GM23338 (cell line): ENCODE measurements at regions not wholly inside any gene's neighbourhood (a gene's known extent, or its start where the extent isn't known, plus 50 kb on each side); places are given as distances from the start of the nearest gene placed in this dataset.

ENCODE experiments used
- ATAC-seq: fragments of 200-7000 bp; cut with Tn5 transposase; 3 replicates; pipeline ENCODE4 v1.9.1; 2020
- DNase-seq: peaks from one replicate; pipeline ENCODE4 v3.0.0-alpha.2; 2015; ENCODE audit warnings: low spot score
- H2AFZ ChIP-seq: fragments of 200-600 bp; sonication (generic); 2 replicates; pipeline ENCODE4 v1.8.0; 2016; ENCODE audit warnings: antibody characterized with exemption, mild to moderate bottlenecking, moderate library complexity
- H3F3A ChIP-seq: fragments of 200-600 bp; sonication (generic); replicated peaks from 2 replicates; pipeline ENCODE4 v1.8.0; 2017; ENCODE audit warnings: antibody characterized with exemption, mixed run types, low read depth
- H3K27ac ChIP-seq: fragments of 200-600 bp; sonication (generic); 2 replicates; pipeline ENCODE4 v1.6.1; 2016; ENCODE audit warnings: low read depth
- H3K27me3 ChIP-seq: fragments of 200-600 bp; sonication (generic); 2 replicates; pipeline ENCODE4 v1.8.0; 2016; ENCODE audit warnings: mild to moderate bottlenecking, mixed run types, moderate library complexity; ENCODE audit not compliant: insufficient read depth
- H3K36me3 ChIP-seq: fragments of 200-600 bp; sonication (generic); 2 replicates; pipeline ENCODE4 v1.8.0; 2016; ENCODE audit warnings: mild to moderate bottlenecking; ENCODE audit not compliant: insufficient read depth
- H3K4me1 ChIP-seq: fragments of 200-600 bp; sonication (generic); 2 replicates; pipeline ENCODE4 v1.8.0; 2016; ENCODE audit warnings: mild to moderate bottlenecking, moderate library complexity; ENCODE audit not compliant: insufficient read depth
- H3K4me2 ChIP-seq: fragments of 200-600 bp; sonication (generic); 2 replicates; pipeline ENCODE4 v1.7.1; 2017; ENCODE audit warnings: mixed run types
- H3K4me3 ChIP-seq: fragments of 200-600 bp; sonication (generic); 2 replicates; pipeline ENCODE4 v1.6.1; 2016; ENCODE audit warnings: mixed run types
- H3K79me2 ChIP-seq: fragments of 200-600 bp; sonication (generic); replicated peaks from 2 replicates; pipeline ENCODE4 v1.8.0; 2017; ENCODE audit warnings: mild to moderate bottlenecking; ENCODE audit not compliant: insufficient read depth
- H3K9me2 ChIP-seq: fragments of 200-600 bp; sonication (generic); 2 replicates; pipeline ENCODE4 v1.8.0; 2017; ENCODE audit not compliant: insufficient read depth
- H4K20me1 ChIP-seq: fragments of 200-600 bp; sonication (generic); replicated peaks from 2 replicates; pipeline ENCODE4 v1.8.0; 2017; ENCODE audit warnings: mild to moderate bottlenecking; ENCODE audit not compliant: insufficient read depth
- H3K27ac Mint-ChIP-seq: 2 replicates; pipeline ENCODE4 v1.8.0; 2020; ENCODE audit warnings: inconsistent platforms, mild to moderate bottlenecking, moderate library complexity, mixed read lengths
- H3K27me3 Mint-ChIP-seq: 3 replicates; pipeline ENCODE4 v1.8.0; 2022; ENCODE audit warnings: low read depth, mild to moderate bottlenecking, moderate library complexity, mixed read lengths, inconsistent platforms; ENCODE audit not compliant: insufficient read depth, poor library complexity
- H3K36me3 Mint-ChIP-seq: 3 replicates; pipeline ENCODE4 v1.8.0; 2021; ENCODE audit warnings: low read depth, mild to moderate bottlenecking, inconsistent platforms, moderate library complexity, mixed read lengths
- H3K4me1 Mint-ChIP-seq: 3 replicates; pipeline ENCODE4 v1.8.0; 2020; ENCODE audit warnings: mild to moderate bottlenecking, inconsistent platforms, mixed read lengths
- H3K4me3 Mint-ChIP-seq: 3 replicates; pipeline ENCODE4 v1.8.0; 2021; ENCODE audit warnings: moderate library complexity, mild to moderate bottlenecking, inconsistent platforms, mixed read lengths
- H3K9me3 Mint-ChIP-seq: 3 replicates; pipeline ENCODE4 v1.8.0; 2020; ENCODE audit warnings: moderate library complexity, mild to moderate bottlenecking, inconsistent platforms, mixed read lengths
- CREB1 ChIP-seq: fragments of 250-450 bp; sonication (Bioruptor Pico); IDR thresholded peaks from 2 replicates; pipeline ENCODE4 v1.5.0; 2020; ENCODE audit warnings: low read depth, mild to moderate bottlenecking, moderate library complexity
- CTCF ChIP-seq, 2 experiments: fragments of 200-600 bp in 1 of 2; sonication (generic) in 1 of 2; conservative IDR thresholded peaks; 2 replicates each; pipeline versions ENCODE4 v1.5.1 to v1.6.1; 2016 to 2017; ENCODE audit warnings: antibody characterized with exemption in 2 of 2, low read depth in 2 of 2, mild to moderate bottlenecking in 2 of 2, moderate library complexity in 1 of 2
- ETS1 ChIP-seq: IDR thresholded peaks from 2 replicates; pipeline ENCODE4 v1.6.1; 2016; ENCODE audit warnings: antibody characterized with exemption
- EZH2 ChIP-seq: fragments of 200-600 bp; sonication (generic); IDR thresholded peaks from one replicate; pipeline ENCODE4 v1.8.0; 2017; ENCODE audit warnings: antibody characterized with exemption, mild to moderate bottlenecking, low read depth; ENCODE audit not compliant: unreplicated experiment
- EZH2phosphoT487 ChIP-seq: fragments of 200-600 bp; sonication (generic); IDR thresholded peaks from one replicate; pipeline ENCODE4 v1.8.1; 2018; ENCODE audit warnings: antibody characterized with exemption; ENCODE audit not compliant: unreplicated experiment
- JUNB ChIP-seq: IDR thresholded peaks from one replicate; pipeline ENCODE4 v1.6.1; 2016; ENCODE audit warnings: antibody characterized with exemption; ENCODE audit not compliant: unreplicated experiment
- NANOG ChIP-seq: IDR thresholded peaks from 2 replicates; pipeline ENCODE4 v1.6.1; 2016; ENCODE audit warnings: antibody characterized with exemption, borderline replicate concordance
- POLR2AphosphoS5 ChIP-seq: IDR thresholded peaks from 2 replicates; pipeline ENCODE4 v1.6.1; 2016; ENCODE audit warnings: antibody characterized with exemption, low read depth
- REST ChIP-seq: IDR thresholded peaks from one replicate; pipeline ENCODE4 v1.6.1; 2018; ENCODE audit warnings: antibody characterized with exemption; ENCODE audit not compliant: unreplicated experiment
- STAT1 ChIP-seq: IDR thresholded peaks from one replicate; pipeline ENCODE4 v1.6.1; 2016; ENCODE audit warnings: antibody characterized with exemption; ENCODE audit not compliant: unreplicated experiment
- ZNF114 ChIP-seq: fragments of 250-450 bp; sonication (Bioruptor Pico); IDR thresholded peaks from 2 replicates; pipeline ENCODE4 v1.5.0; 2020; ENCODE audit warnings: mild to moderate bottlenecking, moderate library complexity
- ZNF331 ChIP-seq: fragments of 250-450 bp; sonication (Bioruptor Pico); IDR thresholded peaks from 2 replicates; pipeline ENCODE4 v1.5.0; 2020; ENCODE audit warnings: low read depth, mild to moderate bottlenecking, moderate library complexity
- ZNF462 ChIP-seq: fragments of 250-450 bp; sonication (Bioruptor Pico); IDR thresholded peaks from 2 replicates; pipeline ENCODE4 v1.5.0; 2020; ENCODE audit warnings: mild to moderate bottlenecking, moderate library complexity

GRCh38 chr10:128512767-128513166 lies 386.5 kb upstream of the MKI67 start:
- Mint-ChIP-seq H3K4me1 (peaks cover 3% of the 10 kb centered on the region; the same call in 2 of the 3 replicates), H3K4me3 (no peak overlapping the region), H3K36me3 (no peaks in the 10 kb centered on the region), H3K27me3 (peaks cover 8% of the 10 kb centered on the region), H3K27ac (no peak overlapping the region), H3K9me3 (peaks cover 6% of the 10 kb centered on the region; the same call in 2 of the 3 replicates)
- H3K4me2 ChIP-seq: no peak overlapping the region
- H3K27me3 ChIP-seq: no peaks in the 10 kb centered on the region
- no peaks in the 10 kb centered on the region for H3K79me2 ChIP-seq
- no peaks in the 10 kb centered on the region for H3K4me1 ChIP-seq
- no peak for ATAC-seq
- no peaks in the 10 kb centered on the region for H4K20me1 ChIP-seq
- H3F3A ChIP-seq: no peaks in the 10 kb centered on the region
- no peak overlapping the region for H3K4me3 ChIP-seq
- peaks cover 3% of the 10 kb centered on the region; the same call in 1 of the 2 replicates for H3K9me2 ChIP-seq
- no peaks in the 10 kb centered on the region for H3K36me3 ChIP-seq
- TF ChIP-seq ZNF331 (CRISPR knock-in tag): no peak
- TF ChIP-seq NANOG: no peak
- no peak for TF ChIP-seq ZNF114 (CRISPR knock-in tag)
- no peak for TF ChIP-seq REST
- TF ChIP-seq ZNF462 (CRISPR knock-in tag): no peak
- TF ChIP-seq ETS1: no peak
- no peak for TF ChIP-seq EZH2
- TF ChIP-seq JUNB: no peak
- TF ChIP-seq STAT1: no peak
- no peak for TF ChIP-seq CREB1 (CRISPR knock-in tag)
- no peak for TF ChIP-seq EZH2phosphoT487
- TF ChIP-seq CTCF (conservative IDR thresholded peaks at IDR 0.05; ENCODE audit: low read depth in 2 of 2): no peak
- TF ChIP-seq POLR2AphosphoS5: no peak
- H2AFZ ChIP-seq: no peak overlapping the region
- no peak overlapping the region for H3K27ac ChIP-seq
- no peak for DNase-seq
